CD4-positive, alpha-beta T cell (primary cell): ENCODE measurements at regions not wholly inside any gene's neighbourhood (a gene's known extent, or its start where the extent isn't known, plus 50 kb on each side); places are given as distances from the start of the nearest gene placed in this dataset.

ENCODE experiments used
- ATAC-seq: fragments of 200-7000 bp; cut with Tn5 transposase; one replicate; pipeline ENCODE4 v1.10.0; 2022; ENCODE audit warnings: mild to moderate bottlenecking; ENCODE audit not compliant: poor library complexity
- CTCF ChIA-PET: fragments of 350-600 bp; sonication (Branson Sonifier 250); formaldehyde crosslinking; loops from one replicate; lab custom pipeline; 2021; ENCODE audit warnings: antibody characterized with exemption, inconsistent platforms; lab: Charles Lee
- POLR2A ChIA-PET: fragments of 350-600 bp; sonication (Branson Sonifier 250); formaldehyde crosslinking; loops from one replicate; lab custom pipeline; 2021; ENCODE audit warnings: antibody characterized with exemption, inconsistent platforms; lab: Charles Lee
- DNase-seq, 14 experiments: peaks; one replicate each; pipeline ENCODE4 v3.0.0-alpha.2; 2013 to 2020; ENCODE audit warnings: mixed read lengths in 2 of 14
- H3K27ac ChIP-seq, 2 donors: one replicate each; pipeline versions ENCODE4 v1.5.1 to v1.7.0; 2013; ENCODE audit warnings: low read length in 2 of 2, low read depth in 1 of 2, mild to moderate bottlenecking in 1 of 2
- H3K27me3 ChIP-seq, 2 experiments: 1 replicate in 1 of 2; 2 replicates in 1 of 2; pipeline versions ENCODE4 v1.6.1 to v1.7.0; 2013; ENCODE audit warnings: low read length in 2 of 2, control low read depth in 1 of 2, mild to moderate bottlenecking in 1 of 2, moderate library complexity in 1 of 2; ENCODE audit not compliant: insufficient read depth in 2 of 2, control insufficient read depth in 1 of 2
- H3K36me3 ChIP-seq: one replicate; pipeline ENCODE4 v1.6.1; 2013; ENCODE audit warnings: low read length, control low read depth; ENCODE audit not compliant: insufficient read depth
- H3K4me1 ChIP-seq: one replicate; pipeline ENCODE4 v1.6.1; 2013; ENCODE audit warnings: low read length, control low read depth; ENCODE audit not compliant: insufficient read depth
- H3K4me3 ChIP-seq: one replicate; pipeline ENCODE4 v1.5.1; 2013; ENCODE audit warnings: mild to moderate bottlenecking, low read length, moderate library complexity
- H3K9me3 ChIP-seq, 2 experiments: 1 replicate in 1 of 2; 2 replicates in 1 of 2; pipeline versions ENCODE4 v1.6.1 to v1.7.0; 2013; ENCODE audit warnings: low read length in 2 of 2, mild to moderate bottlenecking in 2 of 2, control low read depth in 1 of 2, moderate library complexity in 1 of 2; ENCODE audit not compliant: control insufficient read depth in 1 of 2, insufficient read depth in 1 of 2
- H3K27ac Mint-ChIP-seq: one replicate; pipeline ENCODE4 v1.8.0; 2020; ENCODE audit warnings: mixed read lengths
- H3K27me3 Mint-ChIP-seq: one replicate; pipeline ENCODE4 v1.8.0; 2021; ENCODE audit warnings: mixed read lengths
- H3K36me3 Mint-ChIP-seq: one replicate; pipeline ENCODE4 v1.8.0; 2021; ENCODE audit warnings: low read depth, mixed read lengths
- H3K4me1 Mint-ChIP-seq: one replicate; pipeline ENCODE4 v1.8.0; 2021; ENCODE audit warnings: low read depth, mixed read lengths
- H3K4me3 Mint-ChIP-seq: one replicate; pipeline ENCODE4 v1.8.0; 2020; ENCODE audit warnings: mild to moderate bottlenecking, mixed read lengths
- H3K9me3 Mint-ChIP-seq: one replicate; pipeline ENCODE4 v1.8.0; 2020; ENCODE audit warnings: mixed read lengths
- CTCF ChIP-seq: fragments of 200-600 bp; IDR thresholded peaks from one replicate; pipeline ENCODE4 v1.8.0; 2022; ENCODE audit warnings: antibody characterized with exemption, mild to moderate bottlenecking
- intact Hi-C, 2 experiments: fragments of 100-400 bp; cut with DNase I in 1 of 2; cut with micrococcal nuclease in 1 of 2; formaldehyde crosslinking; loops; one replicate each; pipeline versions ENCODE4 v1.15.1 to v1.9.0; 2023 to 2025; cut with DNase I, micrococcal nuclease

GRCh38 chr2:52919673-52920072, 847.9 kb upstream of the CHAC2 start:
- no peaks in the 10 kb centered on the region for H3K9me3 ChIP-seq
- H3K27ac ChIP-seq = no peak overlapping the region
- intact Hi-C loops = no loop called here

GRCh38 chr2:52918551-52918950, 849.1 kb upstream of the CHAC2 start:
- no peak overlapping the region for H3K27ac Mint-ChIP-seq
- H3K9me3 Mint-ChIP-seq = no peaks in the 10 kb centered on the region
- Histone ChIP-seq H3K4me3 (no peak overlapping the region), H3K4me1 (no peaks in the 10 kb centered on the region), H3K27me3 (no peaks in the 10 kb centered on the region), H3K27ac (no peak overlapping the region), H3K36me3 (no peaks in the 10 kb centered on the region), H3K9me3 (no peaks in the 10 kb centered on the region)
- no peaks in the 10 kb centered on the region for H3K4me1 Mint-ChIP-seq
- POLR2A ChIA-PET = no interaction called here
- no peaks in the 10 kb centered on the region for H3K27me3 Mint-ChIP-seq
- ATAC-seq (no peak), DNase-seq (no peak)
- CTCF ChIA-PET = no interaction called here
- no peak for TF ChIP-seq CTCF
- intact Hi-C loops = no loop called here
- H3K36me3 Mint-ChIP-seq = no peaks in the 10 kb centered on the region
- H3K4me3 Mint-ChIP-seq = no peak overlapping the region

More at GRCh38 chr2:52919673-52920072, 847.9 kb upstream of the CHAC2 start:
- Histone ChIP-seq H3K36me3 (no peaks in the 10 kb centered on the region), H3K4me1 (no peaks in the 10 kb centered on the region), H3K27me3 (no peaks in the 10 kb centered on the region), H3K4me3 (no peak overlapping the region)
- DNase-seq (no peak), ATAC-seq (no peak)
- no peak overlapping the region for H3K27ac Mint-ChIP-seq
- no peaks in the 10 kb centered on the region for H3K36me3 Mint-ChIP-seq
- POLR2A ChIA-PET = no interaction called here
- CTCF ChIA-PET = no interaction called here
- H3K27me3 Mint-ChIP-seq = no peaks in the 10 kb centered on the region
- no peak for TF ChIP-seq CTCF
- no peaks in the 10 kb centered on the region for H3K4me1 Mint-ChIP-seq
- H3K4me3 Mint-ChIP-seq = no peak overlapping the region
- H3K9me3 Mint-ChIP-seq = no peaks in the 10 kb centered on the region

- Histone ChIP-seq H3K36me3 (no peaks in the 10 kb centered on the region), H3K27ac (no peak overlapping the region), H3K4me1 (no peaks in the 10 kb centered on the region), H3K4me3 (no peak overlapping the region), H3K27me3 (no peaks in the 10 kb centered on the region), H3K9me3 (no peaks in the 10 kb centered on the region)
- no peaks in the 10 kb centered on the region for H3K36me3 Mint-ChIP-seq
- POLR2A ChIA-PET = no interaction called here
- H3K9me3 Mint-ChIP-seq = no peaks in the 10 kb centered on the region
- no peak overlapping the region for H3K4me3 Mint-ChIP-seq
- H3K27ac Mint-ChIP-seq = no peak overlapping the region
- CTCF ChIA-PET = no interaction called here
- TF ChIP-seq CTCF = no peak
- no peaks in the 10 kb centered on the region for H3K4me1 Mint-ChIP-seq
- H3K27me3 Mint-ChIP-seq = no peaks in the 10 kb centered on the region
- no peak for ATAC-seq
- DNase-seq = no peak
- intact Hi-C loops = no loop called here
These were observed 850.6 kb upstream of the CHAC2 start for GRCh38 chr2:52916981-52917380.
